GM18505 (cell line): ENCODE measurements at regions not wholly inside any gene's neighbourhood (a gene's known extent, or its start where the extent isn't known, plus 50 kb on each side); places are given as distances from the start of the nearest gene placed in this dataset.
A peak's percentile ranks its signal among the peaks of the same experiment; 100 is the strongest.

Experiments
- ATAC-seq: cut with Tn5 transposase; IDR thresholded peaks from one replicate; pipeline ENCODE4 v1.9.1; 2021; ENCODE audit not compliant: unreplicated experiment
- POLR2A ChIP-seq: IDR thresholded peaks from 4 replicates; pipeline ENCODE4 v1.6.1; 2011; ENCODE audit warnings: borderline replicate concordance; ENCODE audit not compliant: insufficient read depth, insufficient read length; ENCODE audit errors: extremely low read depth

DNA sequence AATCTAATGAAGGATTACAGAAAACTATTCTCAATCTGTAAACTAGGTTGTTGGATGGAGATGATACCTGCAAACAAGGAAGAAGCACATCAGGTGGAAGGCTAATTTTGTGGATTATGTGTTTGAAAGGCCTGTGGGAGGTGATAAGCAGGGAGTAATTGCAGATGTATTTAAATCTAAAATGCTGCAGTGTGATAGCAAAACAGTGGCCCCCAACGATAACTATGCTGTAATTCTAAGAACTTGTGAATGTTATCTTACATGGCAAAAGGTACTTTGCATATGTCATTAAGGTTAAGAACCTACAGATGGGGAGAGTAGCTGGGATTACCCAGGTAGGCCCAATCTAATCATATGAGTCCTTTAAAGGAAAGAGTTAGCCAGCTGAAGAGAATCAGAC is 164.5 kb upstream of the AHR start:
- no peak for ATAC-seq
- no peak for TF ChIP-seq POLR2A

DNA sequence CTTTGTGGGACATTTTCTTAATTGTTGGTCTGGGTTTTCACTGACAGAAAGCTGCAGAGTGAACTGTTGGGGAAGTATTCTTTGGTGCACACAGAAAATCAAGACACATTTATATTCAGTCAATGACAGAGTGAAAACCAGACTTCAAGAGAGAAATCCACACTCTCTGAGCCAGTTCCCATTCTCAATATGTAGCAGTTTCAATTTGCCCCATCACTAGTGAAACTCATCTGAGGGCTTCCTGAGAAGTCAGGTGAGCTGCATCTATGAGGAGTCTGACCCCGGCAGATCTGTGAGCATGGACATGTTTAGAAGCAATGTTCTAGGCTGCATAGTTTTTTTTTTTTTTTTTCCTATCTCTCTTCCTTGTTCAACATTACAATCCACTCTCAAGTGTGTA is 163.7 kb upstream of the AHR start:
- ATAC-seq: peak; percentile 86
- no peak for TF ChIP-seq POLR2A

DNA sequence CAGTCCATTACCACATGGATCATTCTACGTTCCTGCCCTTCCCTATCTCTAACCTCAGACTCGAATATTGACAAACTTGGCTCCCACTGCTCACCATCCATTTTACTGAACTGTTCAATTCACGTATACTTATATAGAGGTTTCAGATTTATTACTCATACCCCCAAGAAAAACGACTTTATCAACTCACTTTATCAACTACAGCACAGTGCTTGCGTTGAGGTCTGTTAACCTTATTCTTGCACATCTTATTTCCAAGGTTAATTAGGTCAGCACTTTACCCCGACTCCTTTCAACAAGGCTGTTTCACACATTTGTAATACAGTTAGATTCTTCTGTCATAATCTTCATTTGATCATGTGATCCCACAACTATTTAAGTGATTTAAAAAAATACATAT is 162.3 kb upstream of the AHR start:
- TF ChIP-seq POLR2A: no peak
- no peak for ATAC-seq

DNA sequence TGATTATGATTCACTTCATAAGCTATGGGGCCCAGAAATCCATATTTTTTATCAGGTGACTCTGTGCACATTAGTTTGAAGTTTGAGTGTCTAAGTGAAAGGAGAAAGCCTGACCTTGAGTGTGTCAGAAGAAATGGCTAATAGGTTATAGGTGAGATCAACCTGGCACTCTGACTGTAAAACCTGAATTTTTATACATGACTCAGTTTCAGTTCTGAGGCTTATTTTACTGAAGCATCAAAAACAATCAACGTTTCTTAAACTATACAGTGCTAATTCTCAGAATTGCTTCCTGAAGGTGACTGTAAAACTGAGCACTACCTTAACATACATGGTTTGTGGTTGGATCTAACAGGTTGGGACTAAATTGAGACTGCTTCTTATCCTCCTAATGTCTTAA is 159.4 kb upstream of the AHR start:
- TF ChIP-seq POLR2A: no peak
- no peak for ATAC-seq

DNA sequence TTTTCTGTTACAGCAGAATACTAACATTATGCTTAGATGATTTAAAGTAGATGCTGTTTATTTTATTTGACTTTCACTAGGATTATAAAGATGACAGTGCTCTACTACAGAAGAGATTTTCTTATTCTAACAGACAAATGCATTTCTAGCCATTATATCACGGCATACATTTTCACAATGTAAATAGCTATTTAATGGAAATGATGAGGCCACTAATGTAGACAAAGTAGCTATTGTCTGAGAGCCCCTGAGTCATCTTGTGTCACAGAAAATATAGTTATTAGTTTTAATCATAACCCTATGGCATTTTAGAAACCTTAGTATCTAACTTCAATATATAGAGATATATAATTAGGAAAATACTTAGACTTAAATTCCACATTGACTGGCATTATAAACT is 158.0 kb upstream of the AHR start:
- ATAC-seq: no peak
- no peak for TF ChIP-seq POLR2A

DNA sequence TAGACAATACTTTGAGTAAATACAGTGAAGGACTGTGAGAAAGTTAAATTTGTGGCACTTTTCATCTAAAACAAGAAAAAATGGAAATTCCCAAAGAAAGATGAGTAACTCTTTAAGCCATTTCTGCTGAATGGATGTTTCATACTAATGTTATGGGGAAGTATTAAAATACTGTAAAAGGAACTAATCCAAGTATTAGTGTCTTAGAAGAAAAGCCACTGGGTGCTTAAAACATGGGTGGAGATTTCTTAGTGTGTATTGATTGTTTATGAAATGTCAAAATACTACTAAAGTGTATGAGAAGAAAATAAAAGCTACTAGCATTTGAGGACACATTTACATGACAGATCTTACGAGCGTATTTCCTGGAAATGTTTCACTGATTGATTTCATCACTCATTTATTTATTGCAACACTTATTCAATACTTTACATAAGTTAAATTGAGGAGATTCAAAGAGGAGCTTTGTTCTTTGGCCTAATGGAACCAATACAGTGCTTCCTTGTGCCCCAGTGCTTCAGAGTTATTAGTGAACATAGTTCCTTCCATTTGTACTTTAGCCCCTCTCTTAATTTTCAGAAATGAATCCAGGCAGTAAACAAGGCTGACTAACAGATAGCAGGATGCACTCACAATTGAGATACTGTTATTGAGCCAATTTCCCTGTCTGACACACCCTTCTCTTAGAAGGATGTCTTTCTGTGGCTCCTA is 155.5 kb upstream of the AHR start:
- TF ChIP-seq POLR2A: no peak
- no peak for ATAC-seq

DNA sequence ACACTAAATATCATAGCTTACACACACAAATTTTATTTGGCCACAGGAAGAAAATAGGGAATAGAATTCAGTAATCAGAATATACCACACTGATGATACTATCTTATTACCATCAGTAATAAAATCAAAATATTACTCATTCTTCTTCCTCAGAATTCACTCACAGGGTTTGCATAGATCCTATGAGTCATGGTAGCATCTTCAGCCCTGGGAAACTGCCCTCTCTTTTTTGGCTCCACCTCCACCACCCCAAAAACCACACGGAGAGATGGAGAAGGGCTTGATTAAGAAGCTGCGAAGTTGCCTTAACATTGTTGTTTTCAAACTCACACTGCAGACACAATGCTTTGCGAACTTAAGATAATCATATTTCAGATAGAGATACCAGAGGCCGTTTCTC is 154.1 kb upstream of the AHR start:
- ATAC-seq: peak; percentile 41
- TF ChIP-seq POLR2A: no peak

DNA sequence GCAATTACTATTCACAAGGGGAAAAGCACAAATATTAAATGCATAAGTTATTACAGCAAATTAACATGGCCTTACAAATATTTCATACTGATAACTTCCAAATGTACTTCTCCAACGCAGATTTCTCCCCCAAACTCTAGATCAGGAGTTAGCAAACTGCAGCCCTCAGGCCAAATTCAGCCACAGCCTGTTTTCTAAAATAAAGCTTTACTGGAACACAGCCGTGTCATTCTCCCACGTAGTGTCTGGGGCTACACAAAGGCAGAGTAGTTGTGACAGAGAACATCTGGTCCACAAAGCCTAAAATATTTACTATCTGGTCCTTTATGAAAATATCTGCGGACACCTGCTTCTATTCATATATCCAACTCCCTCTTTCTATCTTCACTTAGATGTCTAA is 151.8 kb upstream of the AHR start:
- no peak for TF ChIP-seq POLR2A
- ATAC-seq: no peak

DNA sequence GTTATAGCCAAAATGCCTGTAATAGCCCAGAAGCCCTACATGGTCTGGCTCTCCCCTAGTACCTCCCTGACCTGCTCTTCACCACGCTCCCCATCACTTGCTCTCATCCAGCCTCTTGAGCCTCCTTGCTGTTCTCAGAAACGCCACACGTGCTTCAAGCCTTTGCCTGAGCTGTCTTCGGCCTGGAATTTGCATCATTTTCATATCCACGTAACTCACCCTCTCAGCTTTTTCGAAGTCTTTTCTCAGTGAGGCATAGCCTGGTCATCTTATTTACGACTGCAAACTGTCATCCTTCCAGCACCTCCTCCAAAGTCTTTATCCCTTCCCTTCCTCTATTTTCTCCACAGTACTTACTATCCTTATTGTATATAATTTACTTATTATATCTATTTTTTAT is 151.0 kb upstream of the AHR start:
- TF ChIP-seq POLR2A: no peak
- no peak for ATAC-seq

DNA sequence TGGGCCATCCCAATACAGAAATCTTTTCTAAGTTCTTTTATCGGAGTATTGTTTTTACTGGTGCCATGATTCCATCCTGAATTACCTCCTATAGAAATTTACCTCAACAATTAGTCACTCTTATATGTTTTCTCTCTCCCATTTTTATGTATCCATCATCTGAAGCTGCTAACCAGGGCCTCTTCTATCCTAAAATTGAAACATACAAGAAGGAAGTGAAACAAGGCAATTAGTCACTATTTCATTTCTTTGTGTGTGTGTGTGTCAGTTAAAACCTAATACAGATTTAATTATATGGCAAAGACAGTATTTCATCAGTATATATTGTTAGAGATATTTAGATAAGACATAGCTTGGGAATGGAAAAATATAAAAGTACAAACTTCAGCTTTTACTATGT is 148.4 kb upstream of the AHR start:
- no peak for TF ChIP-seq POLR2A
- peak; percentile 53 for ATAC-seq

DNA sequence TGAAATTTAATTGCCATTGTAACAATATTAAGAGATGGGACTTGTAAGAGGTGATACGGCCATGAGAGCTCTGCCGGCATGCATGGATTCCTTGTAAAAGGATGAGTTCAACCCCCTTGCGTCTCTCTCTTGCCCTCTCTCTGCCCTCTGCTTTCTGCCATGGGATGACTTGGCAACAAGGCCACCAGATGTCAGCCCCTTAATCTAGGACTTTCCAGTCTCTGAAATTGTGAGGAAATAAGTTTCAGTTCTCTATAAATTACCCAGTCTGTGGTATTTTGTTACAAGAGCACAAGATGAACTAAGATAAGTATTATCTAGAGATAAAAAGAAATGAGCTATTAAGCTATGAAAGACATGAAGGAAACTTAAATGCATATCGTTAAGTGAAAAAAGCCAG is 145.7 kb upstream of the AHR start:
- no peak for TF ChIP-seq POLR2A
- ATAC-seq: peak; percentile 49

DNA sequence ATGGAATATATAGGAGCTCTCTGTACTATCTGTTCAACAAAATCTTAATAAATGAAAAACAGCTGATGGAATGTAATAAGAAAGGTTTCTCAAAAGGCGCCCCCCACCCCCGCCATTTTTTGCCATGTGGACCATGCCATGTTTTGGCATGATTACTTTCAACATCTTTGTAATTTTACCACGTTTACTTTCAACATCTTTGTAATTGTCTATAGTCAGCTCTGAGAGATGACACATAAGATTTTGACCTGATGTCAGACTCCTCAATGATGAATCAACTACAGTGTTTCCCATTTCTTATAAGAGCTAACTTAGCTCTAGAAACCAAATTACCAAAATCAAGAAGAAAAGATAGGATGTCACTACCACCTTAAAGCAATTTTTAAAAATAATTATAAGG is 144.9 kb upstream of the AHR start:
- no peak for TF ChIP-seq POLR2A
- no peak for ATAC-seq

DNA sequence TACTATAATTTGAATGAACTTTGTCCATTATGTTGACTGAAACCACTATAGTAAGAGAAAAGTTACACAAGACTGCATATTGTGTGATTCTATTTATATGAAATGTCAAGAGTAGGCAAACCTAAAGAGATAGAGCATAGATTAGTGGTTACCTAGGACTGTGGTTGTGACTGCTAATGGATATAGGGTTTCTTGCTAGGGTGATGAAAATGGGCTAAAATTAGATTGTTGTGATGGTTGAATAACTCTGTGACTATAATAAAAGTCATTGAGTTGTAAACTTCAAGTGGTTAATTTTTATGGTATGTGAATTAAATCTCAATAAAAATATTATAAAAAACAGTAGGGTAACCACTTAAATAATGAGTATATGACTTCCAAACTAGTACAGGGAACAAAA is 142.9 kb upstream of the AHR start:
- no peak for TF ChIP-seq POLR2A
- peak; percentile 31 for ATAC-seq

DNA sequence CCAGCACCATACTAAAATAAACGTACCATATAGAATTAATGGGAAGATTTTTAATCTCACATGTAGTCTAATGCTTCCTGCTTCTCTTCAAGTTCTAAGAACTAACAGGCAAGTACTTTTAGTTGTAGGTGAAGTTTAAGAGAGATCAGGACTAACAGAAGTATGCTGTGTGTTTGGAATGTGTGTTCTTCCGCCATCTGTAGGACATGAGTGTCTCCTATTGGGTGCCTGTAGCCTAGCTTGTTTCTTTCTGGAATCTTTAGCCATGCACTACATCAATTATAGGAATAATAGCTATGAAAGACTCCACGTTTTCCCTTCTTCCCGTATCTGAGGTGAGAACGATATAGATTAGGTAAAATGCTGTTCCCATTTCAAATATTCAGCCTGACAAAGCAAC is 140.2 kb upstream of the AHR start:
- ATAC-seq: no peak
- no peak for TF ChIP-seq POLR2A

DNA sequence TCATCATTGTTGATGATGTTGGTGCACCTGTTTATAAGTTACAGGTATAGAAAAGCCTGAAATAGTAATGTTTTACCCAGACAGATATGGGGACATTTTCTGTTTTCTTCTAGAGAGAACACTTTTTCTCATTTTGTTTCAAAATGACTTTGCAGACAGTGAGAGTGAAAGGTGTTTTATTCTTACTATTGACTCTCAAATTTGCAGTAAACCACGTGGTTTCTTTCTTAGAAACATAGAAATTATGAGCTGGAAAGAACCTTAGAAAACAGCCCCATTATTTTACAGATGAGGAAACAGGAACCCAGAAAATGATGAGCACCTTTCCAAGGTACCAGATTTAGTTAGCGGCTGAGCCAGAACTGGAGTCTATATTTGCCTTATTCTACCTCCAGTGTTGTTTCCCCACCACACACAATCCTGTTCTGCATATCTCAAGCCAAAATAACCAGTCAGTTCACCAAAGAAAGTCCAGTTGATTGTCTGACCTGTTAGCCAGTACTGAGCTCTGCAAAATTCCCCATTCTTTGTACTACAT is 138.9 kb upstream of the AHR start:
- ATAC-seq: peak; percentile 80
- TF ChIP-seq POLR2A: no peak
